ENCODE measurements at regions not wholly inside any gene's neighbourhood (a gene's known extent, or its start where the extent isn't known, plus 50 kb on each side); places are given as distances from the start of the nearest gene placed in this dataset.

DNA sequence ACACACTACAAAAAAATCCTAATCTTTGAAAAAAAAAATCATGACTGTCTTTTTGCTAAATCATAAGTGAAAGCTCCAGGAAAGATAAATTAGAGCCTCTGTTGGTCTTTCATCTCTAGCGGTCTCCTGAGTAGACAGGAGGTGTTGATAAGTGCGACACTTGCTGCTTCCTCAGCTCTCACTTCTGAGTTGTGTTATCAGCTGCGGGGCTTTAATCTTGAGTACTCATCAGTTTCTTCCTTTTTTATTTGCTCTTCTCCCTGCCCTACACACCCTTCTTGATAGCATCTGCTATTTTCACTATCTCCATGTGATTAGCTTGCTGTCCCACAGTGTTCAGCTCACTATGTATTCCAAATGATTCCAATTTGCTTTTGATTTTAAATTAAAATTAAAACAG lies 1449.2 kb downstream of the C4orf33 start:
- DNase-seq = no peak

DNA sequence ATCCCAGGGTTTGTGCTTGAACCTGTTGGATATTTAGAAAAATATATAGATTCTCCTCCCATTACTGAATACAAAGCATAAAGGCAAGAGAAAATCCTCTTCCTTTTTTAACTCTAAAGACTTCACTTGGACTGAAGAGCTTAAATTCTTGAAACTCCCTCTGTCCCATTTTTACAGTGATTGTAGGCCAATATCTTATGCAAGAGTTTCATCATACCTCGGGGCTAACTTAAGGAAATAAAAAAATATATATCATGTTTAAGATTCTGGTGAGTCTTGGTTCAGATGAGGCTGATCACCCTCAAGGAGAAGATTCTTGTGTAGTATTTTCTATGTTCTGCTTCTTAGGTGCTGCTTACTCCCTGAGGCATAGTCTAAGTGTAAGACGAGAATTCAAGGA lies 1449.6 kb downstream of the C4orf33 start:
- no peak for DNase-seq

GRCh38 chr4:130559268-130559667 lies 1463.3 kb downstream of the C4orf33 start:
- no peak for DNase-seq

GRCh38 chr4:130563185-130563888 lies 1467.4 kb downstream of the C4orf33 start:
- DNase-seq = no peak

- DNase-seq = no peak
These were observed 1468.0 kb downstream of the C4orf33 start for GRCh38 chr4:130563889-130564418.

GRCh38 chr4:130568746-130569145 lies 1472.8 kb downstream of the C4orf33 start:
- no peak for DNase-seq

- no peak for DNase-seq
These were observed 1477.8 kb downstream of the C4orf33 start for GRCh38 chr4:130573742-130574141.

- no peak for DNase-seq
These were observed 1478.3 kb downstream of the C4orf33 start for GRCh38 chr4:130574215-130574614.

- no peak for DNase-seq
These were observed 1480.3 kb downstream of the C4orf33 start for GRCh38 chr4:130576218-130576617.

DNA sequence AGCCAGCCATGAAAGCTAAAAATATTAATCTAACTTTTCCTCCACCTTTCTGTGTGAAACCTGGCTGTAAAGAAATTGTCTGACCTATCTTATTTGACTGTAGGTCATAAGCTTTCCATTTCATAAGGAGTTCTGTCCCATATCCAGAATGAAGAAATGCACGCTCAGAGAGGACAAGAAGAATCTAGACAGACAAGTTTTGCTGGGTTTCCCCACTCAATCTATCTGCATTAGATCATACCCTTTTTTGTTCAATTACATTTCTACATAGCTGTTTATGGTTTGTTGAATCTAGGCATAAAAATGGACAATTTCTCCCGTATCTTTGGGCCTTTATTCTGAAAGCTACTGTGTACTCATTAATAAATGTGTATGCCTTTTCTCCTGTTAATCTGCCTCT lies 1495.1 kb downstream of the C4orf33 start:
- no peak for DNase-seq

DNA sequence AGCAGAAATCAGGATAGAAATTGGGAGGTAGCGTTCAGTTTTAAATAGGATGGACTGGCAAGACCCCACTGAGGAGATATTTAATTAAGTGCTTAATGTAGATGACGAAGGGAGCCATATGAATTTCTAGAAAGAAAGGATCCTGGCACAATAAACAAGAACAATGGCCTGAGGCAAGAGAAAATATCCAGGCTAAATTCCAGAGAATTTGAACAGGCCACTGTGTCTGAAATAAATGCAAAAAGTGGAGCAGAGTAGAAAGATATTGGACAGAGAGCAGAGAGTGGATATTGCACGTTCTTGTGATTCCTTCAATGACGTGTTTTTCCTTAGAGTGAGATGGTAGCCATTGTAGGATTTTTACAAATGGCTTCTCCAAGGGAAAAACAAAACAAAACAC lies 1504.8 kb downstream of the C4orf33 start:
- no peak for DNase-seq

GRCh38 chr4:130603043-130603442 lies 1507.1 kb downstream of the C4orf33 start:
- DNase-seq = no peak

- no peak for DNase-seq
These were observed 1512.2 kb downstream of the C4orf33 start for GRCh38 chr4:130608121-130608520.

GRCh38 chr4:130628531-130628930 lies 1532.6 kb downstream of the C4orf33 start:
- no peak for DNase-seq

DNA sequence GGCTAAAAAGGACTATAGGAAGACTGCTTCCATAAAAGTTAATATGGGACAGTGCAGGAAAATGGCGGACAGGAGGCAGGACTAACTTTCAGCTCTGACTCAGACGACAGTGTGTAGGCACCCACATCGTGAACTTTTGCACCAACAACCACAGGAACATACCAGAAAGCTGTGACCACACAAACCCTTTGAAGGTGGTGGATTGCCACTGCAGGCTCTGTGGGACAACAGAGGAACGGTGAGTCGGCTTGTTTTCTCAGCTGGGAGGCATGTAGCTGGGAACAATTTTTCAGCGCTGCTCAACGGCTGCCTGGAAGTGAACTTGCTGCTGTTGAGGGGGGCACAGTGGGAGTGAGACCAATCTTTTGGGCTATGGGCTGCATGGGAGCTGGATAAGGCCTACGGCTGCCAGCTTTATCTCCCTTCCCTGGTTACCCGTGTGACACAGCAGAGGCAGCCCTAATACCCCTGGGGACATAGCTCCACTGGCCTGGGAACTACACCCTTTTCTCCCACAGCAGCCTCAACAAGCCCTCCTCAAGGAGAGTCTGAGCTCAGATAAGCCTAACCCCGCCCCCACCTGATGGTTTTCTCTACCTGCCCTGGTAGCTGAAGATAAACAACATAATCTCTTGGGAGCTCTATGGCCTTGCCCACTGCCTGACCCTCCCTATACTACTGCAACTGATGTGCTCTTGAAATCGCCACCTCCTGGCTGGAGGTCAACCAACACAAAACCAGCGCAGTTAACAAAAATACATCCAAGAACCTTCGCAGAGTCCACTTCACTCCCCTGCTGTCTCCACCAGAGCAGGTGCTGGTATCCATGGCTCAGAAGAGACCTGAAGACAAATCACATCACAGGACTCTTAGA lies 1537.0 kb downstream of the C4orf33 start:
- DNase-seq = no peak

GRCh38 chr4:130636486-130636885 lies 1540.5 kb downstream of the C4orf33 start:
- DNase-seq = no peak

- DNase-seq = no peak
These were observed 1544.6 kb downstream of the C4orf33 start for GRCh38 chr4:130640592-130640991.

- no peak for DNase-seq
These were observed 1550.9 kb downstream of the C4orf33 start for GRCh38 chr4:130646886-130647285.

DNA sequence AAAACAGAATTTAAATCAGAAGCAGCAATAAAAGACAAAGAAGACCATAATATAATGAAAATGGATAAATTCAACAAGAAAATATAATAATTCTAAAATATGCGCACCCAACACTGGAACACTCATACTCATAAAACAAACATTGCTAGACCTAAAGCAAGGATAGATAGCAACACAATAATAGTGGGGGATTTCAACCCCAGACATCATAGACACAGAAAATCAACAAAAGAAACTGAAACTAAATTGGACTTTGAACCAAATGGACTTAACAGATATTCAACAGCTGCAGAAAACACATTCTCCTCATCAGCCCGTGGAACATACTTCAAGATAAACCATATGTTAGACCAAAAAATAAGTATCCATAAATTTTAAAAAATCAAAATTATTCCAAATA lies 1552.6 kb downstream of the C4orf33 start:
- DNase-seq = no peak

DNA sequence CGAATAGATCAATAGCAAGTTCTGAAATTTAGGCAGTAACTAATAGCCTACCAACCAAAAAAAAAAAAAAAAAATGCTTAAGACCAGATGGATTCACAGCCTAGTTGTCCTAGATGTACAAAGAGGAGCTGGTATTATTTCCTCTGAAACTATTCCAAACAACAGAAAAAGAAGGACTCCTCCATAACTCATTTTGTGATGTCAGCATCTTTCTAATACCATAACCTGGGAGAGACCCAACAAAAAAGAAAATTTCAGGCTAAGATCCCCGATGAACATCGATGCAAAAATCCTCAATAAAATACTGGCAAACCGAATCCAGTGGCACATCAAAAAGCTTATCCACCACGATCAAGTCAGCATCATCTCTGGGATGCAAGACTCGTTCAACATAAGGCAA lies 1557.9 kb downstream of the C4orf33 start:
- no peak for DNase-seq

- no peak for DNase-seq
These were observed 1563.4 kb downstream of the C4orf33 start for GRCh38 chr4:130659320-130659719.

GRCh38 chr4:130668859-130669258 lies 1572.9 kb downstream of the C4orf33 start:
- DNase-seq = no peak

- DNase-seq = no peak
These were observed 1579.3 kb downstream of the C4orf33 start for GRCh38 chr4:130675266-130675665.

DNA sequence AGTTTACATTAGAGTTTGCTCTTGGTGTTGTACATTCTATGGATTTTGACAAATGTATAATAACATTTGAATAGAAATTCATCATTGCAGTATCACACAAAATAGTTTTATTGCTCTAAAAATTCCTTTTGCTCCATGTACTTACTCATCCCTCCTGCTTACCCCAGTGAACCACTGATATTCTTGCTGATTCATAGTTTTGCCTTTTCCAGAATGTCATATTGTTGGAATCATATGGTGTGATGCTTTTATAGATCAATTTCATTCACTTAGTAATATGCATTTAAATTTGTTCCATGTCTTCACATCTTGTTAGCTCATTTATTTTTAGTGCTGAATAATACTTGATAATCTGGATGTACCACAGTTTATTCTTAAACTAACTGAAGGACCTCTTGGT lies 1593.2 kb downstream of the C4orf33 start:
- no peak for DNase-seq
